ENCODE measurements at regions not wholly inside any gene's neighbourhood (a gene's known extent, or its start where the extent isn't known, plus 50 kb on each side); places are given as distances from the start of the nearest gene placed in this dataset.
A peak's percentile ranks its signal among the peaks of the same experiment; 100 is the strongest.
"Not testable (repeated sequence)": the region's sequence is repeated elsewhere in the genome, so short reads cannot be mapped to it uniquely, and the experiment has no call there.

DNA sequence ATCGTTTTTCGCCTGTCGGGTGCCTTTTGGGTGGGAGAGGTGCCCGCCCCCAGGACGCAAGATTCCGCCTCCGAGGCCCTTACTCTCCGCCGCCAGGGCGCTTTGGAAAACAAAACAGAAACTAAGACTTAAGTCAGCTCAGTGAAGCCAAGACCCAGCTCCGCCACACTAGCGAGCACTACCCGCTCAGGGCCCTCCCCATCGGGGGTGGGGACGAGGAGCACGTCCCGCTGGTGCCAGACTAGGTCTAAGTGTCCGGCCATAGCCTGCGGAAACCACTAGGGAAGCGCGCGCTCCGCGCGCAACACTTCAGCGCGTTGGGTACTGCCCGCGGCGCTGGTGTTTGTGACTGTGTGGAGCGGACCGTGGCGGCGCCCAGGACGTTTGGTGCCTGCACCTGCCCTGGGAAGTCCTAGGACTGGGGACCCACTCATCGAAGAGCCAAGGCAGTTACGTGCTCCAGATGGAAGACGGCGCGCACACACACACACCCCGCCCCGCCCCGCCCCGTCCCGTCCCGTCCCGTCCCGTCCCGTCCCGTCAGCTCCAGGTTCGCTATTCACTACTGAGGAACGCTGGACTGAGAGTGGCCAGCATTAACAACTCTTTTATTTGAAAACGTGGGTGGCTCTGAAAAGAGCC is 57.6 kb upstream of the BOLA1 start:
- not testable (repeated sequence) for DNase-seq

DNA sequence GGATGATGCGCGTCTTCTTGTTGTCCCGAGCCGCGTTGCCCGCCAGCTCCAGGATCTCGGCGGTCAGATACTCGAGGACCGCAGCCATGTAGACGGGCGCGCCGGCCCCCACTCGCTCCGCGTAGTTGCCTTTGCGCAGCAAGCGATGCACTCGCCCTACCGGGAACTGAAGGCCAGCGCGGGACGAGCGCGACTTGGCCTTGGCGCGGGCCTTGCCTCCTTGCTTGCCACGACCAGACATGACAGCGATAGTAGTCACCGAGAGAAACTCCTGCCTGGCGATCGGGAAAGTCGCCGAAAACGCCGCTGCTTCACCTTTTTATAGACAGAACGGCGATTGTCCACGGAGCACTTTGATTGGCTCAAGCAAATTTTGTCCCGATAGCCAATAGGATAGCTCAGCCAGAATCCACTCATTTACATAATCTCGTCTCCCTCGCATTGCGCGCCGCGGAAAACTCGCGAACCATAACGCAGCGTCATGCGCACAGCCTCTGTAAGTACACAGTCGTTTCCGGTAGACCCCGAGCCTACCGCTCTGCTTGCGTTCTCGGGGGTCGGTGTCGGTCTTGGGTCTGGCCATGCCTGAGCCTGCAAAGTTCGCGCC is 56.8 kb upstream of the BOLA1 start:
- not testable (repeated sequence) for DNase-seq

DNA sequence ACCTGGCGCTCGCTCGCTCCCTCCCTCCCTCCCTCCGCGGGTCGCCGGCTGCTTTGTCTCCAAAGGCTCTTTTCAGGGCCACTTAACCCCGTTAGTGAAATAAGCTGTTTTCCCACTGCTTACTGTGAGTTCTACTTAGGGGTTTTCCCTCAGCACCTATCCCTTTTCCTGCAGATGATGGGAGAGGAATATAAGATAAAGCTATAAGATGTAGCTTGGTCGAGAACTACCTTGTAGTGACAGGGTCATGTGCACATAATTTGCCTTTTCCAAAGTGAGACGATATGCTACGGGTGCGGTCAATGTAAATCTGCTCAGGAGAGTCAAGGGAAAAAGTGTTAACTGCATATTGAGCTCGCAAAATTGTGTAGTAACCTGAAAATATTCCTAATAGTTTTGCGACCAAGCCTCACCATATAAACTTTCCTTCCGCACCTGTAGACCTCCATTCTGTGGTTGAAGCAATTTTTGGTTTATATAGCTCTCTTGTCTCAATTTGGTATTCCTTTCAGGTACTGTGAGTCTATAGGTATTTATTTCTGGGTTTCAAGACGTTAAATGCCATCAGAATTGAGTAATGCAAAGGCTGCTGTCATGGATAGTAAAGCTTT is 55.8 kb upstream of the BOLA1 start:
- no peak for DNase-seq

DNA sequence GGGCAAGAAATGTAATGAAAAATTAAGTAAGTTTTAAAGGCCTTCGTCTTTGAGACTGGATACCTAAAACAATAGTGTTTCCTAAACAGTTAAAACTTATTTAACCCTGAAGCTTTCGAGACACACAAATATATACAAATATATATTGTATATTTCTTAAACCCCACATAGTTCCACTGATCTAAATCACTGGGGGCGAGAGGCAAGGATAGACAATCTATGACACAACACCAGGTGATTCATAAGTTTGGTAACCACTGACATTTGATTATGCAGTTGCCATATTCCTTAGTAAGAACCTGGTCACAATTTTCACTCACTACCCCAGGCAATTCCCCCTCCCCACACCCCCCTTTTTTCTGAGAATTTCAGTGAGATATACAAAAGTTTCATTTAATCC is 55.3 kb upstream of the BOLA1 start:
- peak; percentile 78 for DNase-seq

DNA sequence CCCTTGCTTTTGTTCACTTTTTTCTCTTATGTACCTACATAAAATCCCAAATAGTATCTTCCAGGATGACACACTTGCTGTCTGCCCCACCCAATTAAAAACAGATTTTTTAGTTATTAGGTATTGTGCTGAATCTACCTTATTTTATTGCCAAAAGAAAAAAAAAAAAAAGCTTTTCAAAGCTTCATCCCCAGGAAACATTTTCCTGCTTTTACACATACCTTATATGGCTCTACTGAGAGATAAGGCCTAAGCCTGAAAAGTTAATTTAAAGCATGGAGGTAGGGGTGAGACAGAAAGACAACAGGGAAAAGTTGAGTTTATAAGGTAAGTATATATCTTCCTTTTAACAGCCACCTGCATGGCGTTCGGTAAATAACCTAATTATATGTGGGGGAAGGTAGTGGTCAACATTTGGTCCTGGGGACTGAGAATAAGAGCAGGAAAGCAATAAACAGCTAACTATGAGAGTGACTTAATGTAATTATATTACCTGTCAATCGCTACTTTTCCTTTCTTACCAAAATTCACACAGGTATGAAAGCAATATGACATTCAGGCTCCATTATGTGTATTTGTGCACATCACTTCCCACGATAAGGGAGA is 54.6 kb upstream of the BOLA1 start:
- DNase-seq = no peak

DNA sequence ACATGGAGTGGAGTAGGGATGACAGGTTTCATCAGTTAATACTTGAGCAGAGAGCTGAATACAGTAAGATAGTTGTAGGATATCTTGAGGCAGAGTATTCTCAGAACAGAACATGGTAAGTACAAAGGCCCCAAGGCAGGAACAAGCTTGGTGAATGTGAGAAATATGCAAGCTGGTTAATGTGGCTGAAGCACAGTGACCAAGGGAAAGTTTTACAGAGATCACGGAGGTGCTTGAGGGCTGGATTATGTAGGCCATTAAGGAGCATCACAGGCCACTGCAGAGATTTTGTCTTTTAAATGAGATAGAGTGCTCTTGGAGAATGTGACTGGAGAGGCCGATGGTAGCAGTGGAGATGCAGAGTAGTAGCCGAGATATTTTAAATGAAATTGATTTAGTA is 54.0 kb upstream of the BOLA1 start:
- DNase-seq = no peak

DNA sequence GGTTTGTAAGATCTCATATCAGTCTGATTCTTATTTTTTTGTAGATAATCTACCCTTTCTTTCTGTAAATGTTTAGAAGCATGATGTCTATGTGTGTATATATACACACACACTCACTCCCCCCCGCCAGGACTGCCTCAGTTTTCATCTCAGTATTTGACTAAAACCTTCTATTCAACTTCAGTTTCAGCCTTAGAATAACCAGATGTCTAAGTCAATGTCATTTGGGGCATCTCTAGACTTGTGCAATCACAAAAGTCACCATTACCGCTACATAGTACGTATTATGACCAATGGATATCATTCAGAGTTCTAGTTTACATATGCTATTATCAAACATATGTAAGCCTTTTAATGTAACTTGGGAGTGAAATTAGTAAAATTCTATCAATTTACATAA is 53.3 kb upstream of the BOLA1 start:
- no peak for DNase-seq

DNA sequence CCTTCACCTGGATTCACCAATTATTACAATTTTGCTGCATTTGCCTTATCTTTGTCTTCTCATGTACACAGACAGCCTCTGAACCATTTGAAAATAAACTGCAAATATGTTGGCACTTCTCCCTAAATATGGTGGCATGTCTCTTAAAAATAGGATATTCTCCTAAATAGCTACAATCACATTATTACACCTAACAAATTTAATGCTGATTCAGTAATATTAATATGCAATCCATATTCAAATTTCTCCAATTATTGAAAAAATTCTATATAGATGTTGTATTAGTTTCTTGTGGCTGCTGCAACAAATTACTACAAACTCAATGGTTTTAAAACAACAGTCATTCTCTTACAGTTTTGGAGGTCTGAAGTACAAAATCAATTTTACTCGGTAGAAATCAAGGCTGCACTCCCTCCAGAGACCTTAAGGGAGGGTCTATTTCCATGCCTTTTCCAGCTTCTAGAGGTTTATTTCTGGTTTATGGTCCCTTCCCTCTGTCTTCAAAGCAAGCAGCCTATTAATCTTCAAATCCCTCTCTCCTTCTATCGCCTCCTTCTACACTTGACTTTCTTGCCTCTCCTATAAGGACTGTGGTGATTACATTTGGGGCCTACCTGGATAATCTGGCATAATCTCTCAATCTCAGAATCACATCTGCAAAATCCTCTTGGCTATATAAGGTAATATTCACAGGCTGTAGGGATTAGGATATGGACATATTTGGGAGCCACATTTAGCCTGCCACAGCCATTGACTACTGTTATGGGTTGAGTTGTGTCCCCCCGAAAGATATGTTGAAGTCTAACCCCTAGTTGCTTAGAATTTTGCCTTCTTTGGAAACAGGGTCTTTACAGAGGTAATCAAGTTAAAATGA is 52.5 kb upstream of the BOLA1 start:
- DNase-seq = no peak

DNA sequence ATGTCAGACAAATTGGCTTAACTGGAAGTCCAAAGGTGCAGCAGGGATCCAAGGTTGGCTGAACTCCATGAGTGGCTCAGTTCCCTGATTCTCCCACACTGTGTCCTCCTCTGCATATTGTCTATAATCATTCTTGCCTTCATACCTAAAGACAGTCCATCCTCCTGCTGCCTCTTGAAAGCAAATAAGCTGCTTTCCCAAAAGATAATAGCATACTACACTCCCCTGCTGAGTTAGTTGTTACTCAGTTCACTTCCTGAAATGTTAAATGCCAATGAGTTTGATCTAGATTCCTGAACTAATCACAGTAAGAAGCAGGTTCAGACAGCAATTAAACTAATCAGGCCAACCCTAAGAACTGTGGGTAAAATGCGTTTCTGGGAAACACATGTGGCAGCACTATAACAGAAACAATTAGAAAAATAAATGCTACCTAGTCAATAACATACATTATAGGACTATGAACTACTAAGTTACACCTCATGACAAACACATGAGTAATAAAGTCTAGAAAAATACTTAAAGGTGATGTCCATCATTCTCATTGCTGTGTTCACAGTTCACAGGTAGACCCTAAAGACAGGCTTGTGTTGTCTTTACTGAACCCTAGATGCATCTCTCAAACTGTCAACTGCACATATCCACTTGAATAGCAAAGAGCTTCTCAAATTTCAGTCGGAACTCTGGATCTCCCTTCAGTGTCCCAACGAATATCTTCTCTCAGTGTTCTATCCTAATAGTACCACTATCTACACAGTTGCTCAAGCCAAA is 50.8 kb upstream of the BOLA1 start:
- DNase-seq = no peak

DNA sequence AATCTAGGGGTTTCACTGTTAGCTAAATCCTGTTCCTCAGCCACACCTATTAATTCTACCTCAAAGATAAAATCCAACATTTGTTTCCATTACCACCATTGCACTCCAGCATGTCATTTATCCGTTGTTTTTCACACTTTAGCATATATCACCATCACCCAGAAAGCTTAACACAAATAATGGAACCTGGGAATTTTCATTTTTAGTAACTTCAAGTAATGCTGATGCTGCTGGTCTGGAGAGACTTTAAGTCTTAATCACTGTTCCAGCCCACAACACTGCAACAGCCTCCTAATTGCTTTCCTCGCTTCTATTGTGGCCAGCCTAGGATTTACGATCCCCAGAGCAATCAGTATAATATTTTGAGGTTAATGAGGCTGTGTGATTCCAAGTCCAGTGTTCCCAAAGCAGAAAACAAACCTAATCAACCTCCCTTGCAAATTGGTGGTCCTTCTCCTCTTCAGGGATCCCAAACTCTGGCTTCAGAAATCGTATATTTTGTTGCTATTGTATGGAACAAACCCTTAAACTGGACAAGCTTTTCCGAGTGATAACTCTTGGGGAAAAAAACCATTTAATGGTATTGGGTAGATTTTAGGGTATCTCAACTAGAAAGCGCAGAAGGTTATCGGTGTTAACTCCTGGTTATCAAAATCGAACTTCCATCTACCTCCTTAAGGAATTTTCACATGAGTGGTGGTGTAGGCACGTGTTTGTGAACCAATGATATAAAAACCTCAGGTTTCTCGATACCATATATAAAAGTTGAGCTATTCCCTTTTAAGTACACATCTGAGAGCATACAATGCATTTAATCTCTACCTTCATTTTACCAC is 50.0 kb upstream of the BOLA1 start:
- no peak for DNase-seq

All from SIG-M5 (cell line).